Nephron (organoid): ENCODE measurements at regions not wholly inside any gene's neighbourhood (a gene's known extent, or its start where the extent isn't known, plus 50 kb on each side); places are given as distances from the start of the nearest gene placed in this dataset.

ENCODE experiments used
- H3K27ac Mint-ChIP-seq, 3 experiments: 2 replicates each; pipeline ENCODE4 v1.8.0; 2020; ENCODE audit warnings: mixed read lengths in 3 of 3, mild to moderate bottlenecking in 2 of 3, moderate library complexity in 1 of 3
- H3K27me3 Mint-ChIP-seq: 2 replicates; pipeline ENCODE4 v1.8.0; 2021; ENCODE audit warnings: low read depth, mild to moderate bottlenecking, moderate library complexity, mixed read lengths
- H3K36me3 Mint-ChIP-seq: 2 replicates; pipeline ENCODE4 v1.8.0; 2020; ENCODE audit warnings: low read depth, mixed read lengths
- H3K4me1 Mint-ChIP-seq: 2 replicates; pipeline ENCODE4 v1.8.0; 2020; ENCODE audit warnings: mixed read lengths
- H3K4me3 Mint-ChIP-seq, 3 experiments: 2 replicates each; pipeline ENCODE4 v1.8.0; 2020; ENCODE audit warnings: mild to moderate bottlenecking in 3 of 3, mixed read lengths in 3 of 3, moderate library complexity in 2 of 3
- H3K9me3 Mint-ChIP-seq: 2 replicates; pipeline ENCODE4 v1.8.0; 2020; ENCODE audit warnings: mixed read lengths
- TF ChIP-seq, protein P1 (sequence below), 3 experiments: fragments of 200-600 bp; sonication (generic); IDR thresholded peaks; one replicate each; pipeline ENCODE4 v1.5.0; 2021; ENCODE audit warnings: antibody characterized with exemption in 3 of 3; ENCODE audit not compliant: unreplicated experiment in 3 of 3

DNA sequence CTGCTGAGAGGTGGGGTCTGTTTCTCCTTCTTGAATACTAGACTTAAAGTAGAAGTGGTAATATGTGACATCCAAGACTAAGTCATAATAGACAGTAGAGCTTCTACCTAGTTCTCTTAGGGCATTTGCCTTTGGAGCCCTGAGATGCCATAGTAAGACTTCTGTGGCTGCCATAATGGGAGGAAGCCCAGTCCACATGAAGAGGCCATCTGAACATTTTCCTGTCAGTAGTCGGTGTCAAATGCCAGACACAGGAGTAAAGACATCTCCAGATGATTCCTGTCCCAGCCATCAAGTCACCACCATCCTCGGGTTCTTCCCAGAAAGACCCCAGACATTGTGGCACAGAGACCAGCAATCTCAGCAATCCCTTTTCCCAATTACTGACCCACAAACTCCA lies 58.1 kb upstream of the IRX6 start:
- H3K4me1 Mint-ChIP-seq: no peaks in the 10 kb centered on the region
- H3K36me3 Mint-ChIP-seq: no peaks in the 10 kb centered on the region
- H3K27ac Mint-ChIP-seq: no peak overlapping the region
- H3K9me3 Mint-ChIP-seq: no peaks in the 10 kb centered on the region
- TF ChIP-seq, protein P1, sequence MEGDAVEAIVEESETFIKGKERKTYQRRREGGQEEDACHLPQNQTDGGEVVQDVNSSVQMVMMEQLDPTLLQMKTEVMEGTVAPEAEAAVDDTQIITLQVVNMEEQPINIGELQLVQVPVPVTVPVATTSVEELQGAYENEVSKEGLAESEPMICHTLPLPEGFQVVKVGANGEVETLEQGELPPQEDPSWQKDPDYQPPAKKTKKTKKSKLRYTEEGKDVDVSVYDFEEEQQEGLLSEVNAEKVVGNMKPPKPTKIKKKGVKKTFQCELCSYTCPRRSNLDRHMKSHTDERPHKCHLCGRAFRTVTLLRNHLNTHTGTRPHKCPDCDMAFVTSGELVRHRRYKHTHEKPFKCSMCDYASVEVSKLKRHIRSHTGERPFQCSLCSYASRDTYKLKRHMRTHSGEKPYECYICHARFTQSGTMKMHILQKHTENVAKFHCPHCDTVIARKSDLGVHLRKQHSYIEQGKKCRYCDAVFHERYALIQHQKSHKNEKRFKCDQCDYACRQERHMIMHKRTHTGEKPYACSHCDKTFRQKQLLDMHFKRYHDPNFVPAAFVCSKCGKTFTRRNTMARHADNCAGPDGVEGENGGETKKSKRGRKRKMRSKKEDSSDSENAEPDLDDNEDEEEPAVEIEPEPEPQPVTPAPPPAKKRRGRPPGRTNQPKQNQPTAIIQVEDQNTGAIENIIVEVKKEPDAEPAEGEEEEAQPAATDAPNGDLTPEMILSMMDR (IDR thresholded peaks at IDR 0.05; ENCODE audit: unreplicated experiment in 3 of 3): no peak
- H3K4me3 Mint-ChIP-seq: no peak overlapping the region
- peaks cover 7% of the 10 kb centered on the region for H3K27me3 Mint-ChIP-seq

DNA sequence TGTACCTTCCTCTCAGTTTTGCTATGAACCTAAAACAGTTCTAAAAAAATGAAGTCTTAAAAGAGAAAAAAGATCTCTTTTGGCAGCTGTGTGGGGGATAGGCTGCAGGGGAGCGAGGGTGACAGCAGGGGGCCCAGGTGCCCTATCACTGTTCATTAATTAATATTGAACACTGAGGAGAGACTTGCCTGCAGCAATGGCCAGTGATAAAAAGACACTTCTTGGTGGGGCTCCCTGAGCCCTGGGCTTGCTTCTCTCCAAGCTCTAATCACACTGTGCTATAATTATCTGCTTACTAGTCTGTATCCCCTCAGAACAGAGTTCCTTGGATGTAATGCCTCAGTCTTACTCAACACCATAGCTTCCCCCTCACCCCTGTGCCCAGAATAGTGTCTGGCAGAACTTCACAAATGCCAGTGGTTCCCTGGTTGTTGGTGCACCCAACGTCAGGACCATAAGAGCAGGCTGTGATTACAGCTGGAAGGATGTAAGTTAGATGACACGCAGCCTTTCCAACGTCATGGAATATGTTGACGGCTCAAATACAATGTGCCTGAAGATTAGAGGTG lies 52.0 kb upstream of the IRX6 start:
- TF ChIP-seq, protein P1 (IDR thresholded peaks at IDR 0.05; ENCODE audit: unreplicated experiment in 3 of 3): no peak
- H3K36me3 Mint-ChIP-seq: no peaks in the 10 kb centered on the region
- no peak overlapping the region for H3K4me3 Mint-ChIP-seq
- peaks cover 15% of the 10 kb centered on the region for H3K27me3 Mint-ChIP-seq
- H3K9me3 Mint-ChIP-seq: no peaks in the 10 kb centered on the region
- no peaks in the 10 kb centered on the region for H3K4me1 Mint-ChIP-seq
- H3K27ac Mint-ChIP-seq: no peak overlapping the region

DNA sequence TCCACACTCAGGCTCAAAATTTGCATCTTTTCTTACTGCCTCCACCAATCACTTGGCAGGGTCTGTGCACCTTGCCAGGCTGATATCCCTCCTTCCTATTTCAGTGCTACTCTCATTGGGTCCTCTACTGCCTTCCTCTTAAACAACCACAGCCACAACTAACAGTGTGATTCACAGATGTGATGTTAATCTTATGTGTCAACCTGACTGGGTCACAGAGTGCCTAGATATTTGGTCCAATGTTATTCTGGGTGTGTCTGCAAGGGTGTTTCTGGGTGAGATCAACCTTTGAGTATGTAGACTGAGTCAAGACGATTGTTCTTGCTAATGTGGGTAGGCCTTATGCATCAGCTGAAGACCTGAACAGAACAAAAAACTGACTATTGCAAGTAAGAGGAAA lies 51.3 kb upstream of the IRX6 start:
- Mint-ChIP-seq H3K4me1 (no peaks in the 10 kb centered on the region), H3K4me3 (no peak overlapping the region), H3K27ac (no peak overlapping the region), H3K36me3 (no peaks in the 10 kb centered on the region), H3K9me3 (no peaks in the 10 kb centered on the region), H3K27me3 (peaks cover 18% of the 10 kb centered on the region)
- TF ChIP-seq, protein P1 (IDR thresholded peaks at IDR 0.05; ENCODE audit: unreplicated experiment in 3 of 3): no peak

DNA sequence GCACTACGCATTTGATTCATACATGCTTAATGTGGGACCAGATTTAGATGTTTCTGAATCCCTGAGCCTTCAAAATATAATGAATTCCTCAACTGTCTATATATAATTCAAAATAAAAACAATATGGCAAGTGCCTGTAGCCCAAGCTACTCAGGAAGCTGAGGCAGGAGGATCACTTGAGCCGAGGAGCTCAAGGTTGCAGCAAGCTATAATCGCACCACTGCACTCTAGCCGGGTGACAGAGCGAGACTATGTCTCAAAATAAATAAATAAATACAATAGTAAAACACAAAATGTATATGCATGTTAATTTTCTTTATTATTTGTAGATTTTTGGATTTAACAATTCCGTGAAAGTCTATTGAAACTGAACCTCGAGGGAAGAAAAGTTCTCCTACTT lies 50.6 kb upstream of the IRX6 start:
- peaks cover 25% of the 10 kb centered on the region for H3K27me3 Mint-ChIP-seq
- no peaks in the 10 kb centered on the region for H3K36me3 Mint-ChIP-seq
- TF ChIP-seq, protein P1 (IDR thresholded peaks at IDR 0.05; ENCODE audit: unreplicated experiment in 3 of 3): no peak
- H3K27ac Mint-ChIP-seq: no peak overlapping the region
- no peak overlapping the region for H3K4me3 Mint-ChIP-seq
- H3K4me1 Mint-ChIP-seq: no peaks in the 10 kb centered on the region
- no peaks in the 10 kb centered on the region for H3K9me3 Mint-ChIP-seq

DNA sequence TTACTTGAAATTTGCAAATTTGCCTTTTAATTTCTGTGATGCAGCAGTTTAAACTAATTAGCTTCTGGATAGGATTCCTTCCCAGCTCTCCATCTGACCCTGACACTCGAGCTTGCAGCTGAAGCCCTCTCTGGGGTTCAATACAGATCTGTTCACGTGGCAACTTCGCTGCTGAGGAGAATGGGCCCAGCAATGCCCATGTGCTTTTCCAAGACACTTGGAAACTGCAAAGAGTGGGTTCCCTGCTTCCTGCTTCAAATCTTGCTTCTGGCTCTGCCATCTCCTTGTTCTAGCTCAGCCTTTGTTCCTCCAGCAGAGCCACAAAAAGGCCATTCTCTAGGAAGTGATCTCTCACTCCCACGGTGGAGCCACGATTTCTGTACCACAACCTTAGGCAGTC lies 50.0 kb upstream of the IRX6 start:
- no peaks in the 10 kb centered on the region for H3K4me1 Mint-ChIP-seq
- H3K4me3 Mint-ChIP-seq: no peak overlapping the region
- H3K9me3 Mint-ChIP-seq: no peaks in the 10 kb centered on the region
- TF ChIP-seq, protein P1 (IDR thresholded peaks at IDR 0.05; ENCODE audit: unreplicated experiment in 3 of 3): no peak
- no peak overlapping the region for H3K27ac Mint-ChIP-seq
- H3K36me3 Mint-ChIP-seq: no peaks in the 10 kb centered on the region
- peaks cover 31% of the 10 kb centered on the region for H3K27me3 Mint-ChIP-seq
